Fibroblast of lung (primary cell): ENCODE measurements at regions not wholly inside any gene's neighbourhood (a gene's known extent, or its start where the extent isn't known, plus 50 kb on each side); places are given as distances from the start of the nearest gene placed in this dataset.

ENCODE experiments used
- CTCF ChIP-seq, 2 donors: IDR thresholded peaks in 1 of 2; conservative IDR thresholded peaks in 1 of 2; 1 replicate in 1 of 2; 2 replicates in 1 of 2; pipeline ENCODE4 v1.5.1; 2011 to 2012; ENCODE audit warnings: low read length in 2 of 2, control low read depth in 1 of 2, inconsistent platforms in 1 of 2, low read depth in 1 of 2, mild to moderate bottlenecking in 1 of 2
- EZH2 ChIP-seq: IDR thresholded peaks from 2 replicates; pipeline ENCODE4 v1.5.1; 2012; ENCODE audit warnings: low read length, control low read depth, mild to moderate bottlenecking; ENCODE audit errors: missing control alignments

DNA sequence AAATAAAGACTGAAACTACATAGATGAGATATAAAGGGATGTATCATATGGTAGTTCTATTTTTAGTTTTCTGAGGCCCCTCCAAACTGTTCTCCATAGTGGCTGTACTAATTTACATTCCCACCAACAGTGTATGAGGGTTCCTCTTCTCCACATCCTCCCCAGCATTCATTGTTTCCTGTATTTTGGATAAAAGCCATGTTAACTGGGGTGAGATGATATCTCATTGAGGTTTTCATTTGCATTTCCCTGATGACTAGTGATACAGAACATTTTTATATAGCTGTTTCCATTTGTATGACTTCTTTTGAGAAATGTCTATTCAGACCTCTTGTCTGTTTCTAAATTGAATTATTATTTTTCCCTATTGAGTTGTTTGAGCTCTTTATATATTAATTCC, 229.3 kb downstream of the RFPL4B start:
- no peak for TF ChIP-seq CTCF (conservative IDR thresholded peaks at IDR 0.05 in 1 of 2, IDR thresholded peaks at IDR 0.05 in 1 of 2; ENCODE audit: low read depth in 1 of 2, low read length in 2 of 2)
- no peak for TF ChIP-seq EZH2
